ENCODE measurements at regions not wholly inside any gene's neighbourhood (a gene's known extent, or its start where the extent isn't known, plus 50 kb on each side); places are given as distances from the start of the nearest gene placed in this dataset.

DNA sequence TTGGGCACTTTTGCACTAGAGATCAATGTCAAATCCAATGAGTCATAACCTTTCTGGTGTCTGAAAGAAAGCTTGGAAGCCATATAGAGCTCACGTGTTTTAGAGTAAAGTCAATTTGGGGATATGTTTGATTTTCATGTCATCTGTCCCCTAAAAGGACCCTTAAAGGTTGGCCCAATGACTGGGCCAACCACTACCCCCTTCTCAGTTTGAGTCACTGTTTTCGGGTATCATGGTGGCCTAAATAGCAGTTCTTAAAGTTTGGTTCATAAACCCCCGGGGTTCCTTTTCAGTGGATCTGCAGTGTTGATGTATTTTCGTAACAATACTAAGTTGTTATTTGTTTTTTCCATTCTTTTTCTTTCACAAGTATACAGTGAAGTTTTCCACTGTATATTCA, 327.6 kb downstream of the PRL start:
- H3K9me3 ChIP-seq: no peaks in the 10 kb centered on the region
- TF ChIP-seq POLR2AphosphoS5 (IDR thresholded peaks at IDR 0.05) (no peak), POLR2A (IDR thresholded peaks at IDR 0.05) (no peak)
- TF ChIP-seq, protein P1, sequence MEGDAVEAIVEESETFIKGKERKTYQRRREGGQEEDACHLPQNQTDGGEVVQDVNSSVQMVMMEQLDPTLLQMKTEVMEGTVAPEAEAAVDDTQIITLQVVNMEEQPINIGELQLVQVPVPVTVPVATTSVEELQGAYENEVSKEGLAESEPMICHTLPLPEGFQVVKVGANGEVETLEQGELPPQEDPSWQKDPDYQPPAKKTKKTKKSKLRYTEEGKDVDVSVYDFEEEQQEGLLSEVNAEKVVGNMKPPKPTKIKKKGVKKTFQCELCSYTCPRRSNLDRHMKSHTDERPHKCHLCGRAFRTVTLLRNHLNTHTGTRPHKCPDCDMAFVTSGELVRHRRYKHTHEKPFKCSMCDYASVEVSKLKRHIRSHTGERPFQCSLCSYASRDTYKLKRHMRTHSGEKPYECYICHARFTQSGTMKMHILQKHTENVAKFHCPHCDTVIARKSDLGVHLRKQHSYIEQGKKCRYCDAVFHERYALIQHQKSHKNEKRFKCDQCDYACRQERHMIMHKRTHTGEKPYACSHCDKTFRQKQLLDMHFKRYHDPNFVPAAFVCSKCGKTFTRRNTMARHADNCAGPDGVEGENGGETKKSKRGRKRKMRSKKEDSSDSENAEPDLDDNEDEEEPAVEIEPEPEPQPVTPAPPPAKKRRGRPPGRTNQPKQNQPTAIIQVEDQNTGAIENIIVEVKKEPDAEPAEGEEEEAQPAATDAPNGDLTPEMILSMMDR (IDR thresholded peaks at IDR 0.05): no peak
- no peak overlapping the region for H3K27ac ChIP-seq
- H3K4me3 ChIP-seq: no peak overlapping the region
- H3K4me1 ChIP-seq: no peaks in the 10 kb centered on the region
- H3K27me3 ChIP-seq: no peaks in the 10 kb centered on the region
- H3K36me3 ChIP-seq: no peaks in the 10 kb centered on the region
- DNase-seq (ENCODE audit: low spot score in 2 of 2): no peak
- intact Hi-C loops (cut with DNase I; ENCODE audit: low total_unique reads): no loop called here

DNA sequence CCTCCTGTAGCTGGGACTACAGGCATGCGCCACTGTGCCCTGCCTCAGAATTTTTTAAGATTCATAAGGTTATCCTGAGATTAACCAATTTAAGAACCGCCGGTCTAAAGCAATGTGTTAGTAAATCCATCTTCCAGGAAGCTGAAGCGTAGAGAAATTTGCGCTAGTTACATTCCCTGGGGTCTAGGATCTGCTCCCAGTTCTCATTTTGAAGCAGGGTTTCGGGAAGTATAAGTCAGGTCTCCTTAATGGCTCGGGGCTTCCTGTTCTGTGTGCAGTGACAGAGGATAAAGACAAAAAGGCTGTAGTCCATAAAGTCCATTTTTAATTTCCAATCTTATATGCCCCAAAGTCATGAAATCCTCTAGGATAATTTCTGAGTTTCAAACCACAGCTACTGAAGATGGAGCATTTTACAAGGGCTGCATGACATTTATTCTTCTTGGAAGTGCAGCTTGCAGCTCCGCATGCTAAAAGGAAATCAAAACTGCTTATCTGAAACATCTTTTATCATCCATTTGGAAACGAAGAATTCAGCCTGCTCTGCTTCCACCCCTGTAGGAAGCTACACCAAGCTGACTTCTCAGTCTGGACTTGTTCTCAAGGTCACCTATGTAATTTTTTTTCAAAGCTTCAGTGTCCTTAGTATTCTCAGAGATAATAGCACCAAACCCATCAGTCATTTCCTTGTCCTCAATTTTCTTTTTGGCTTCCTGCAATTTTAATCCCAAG, 326.1 kb downstream of the PRL start:
- no peaks in the 10 kb centered on the region for H3K36me3 ChIP-seq
- H3K9me3 ChIP-seq: no peaks in the 10 kb centered on the region
- H3K27me3 ChIP-seq: no peaks in the 10 kb centered on the region
- intact Hi-C loops (cut with DNase I; ENCODE audit: low total_unique reads): no loop called here
- H3K4me1 ChIP-seq: no peaks in the 10 kb centered on the region
- H3K4me3 ChIP-seq: no peak overlapping the region
- no peak overlapping the region for H3K27ac ChIP-seq
- TF ChIP-seq, protein P1 (IDR thresholded peaks at IDR 0.05): no peak
- no peak for DNase-seq (ENCODE audit: low spot score in 2 of 2)

DNA sequence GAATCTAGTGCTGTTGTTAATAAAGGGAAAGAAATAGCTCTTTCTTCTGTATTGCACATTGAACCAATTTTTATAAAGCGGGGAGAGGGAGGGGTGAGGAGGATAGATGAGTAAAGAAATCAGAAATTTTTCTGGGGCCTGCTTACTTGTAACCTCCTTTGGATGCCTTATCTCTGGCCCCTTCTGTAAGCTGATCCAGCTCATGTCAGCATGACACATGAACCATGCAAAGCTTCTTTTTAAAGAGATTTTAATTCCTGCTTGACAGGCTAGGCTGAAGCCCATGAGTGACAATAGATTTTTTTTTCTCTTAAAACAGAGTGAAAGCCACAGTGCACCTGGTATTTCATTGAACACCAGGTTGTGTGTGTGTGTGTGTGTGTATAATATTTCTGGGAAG, 325.3 kb downstream of the PRL start:
- Histone ChIP-seq H3K4me1 (no peaks in the 10 kb centered on the region), H3K27ac (no peak overlapping the region), H3K4me3 (no peak overlapping the region), H3K36me3 (no peaks in the 10 kb centered on the region), H3K27me3 (no peaks in the 10 kb centered on the region), H3K9me3 (no peaks in the 10 kb centered on the region)
- TF ChIP-seq POLR2AphosphoS5 (IDR thresholded peaks at IDR 0.05) (no peak), POLR2A (IDR thresholded peaks at IDR 0.05) (no peak)
- TF ChIP-seq, protein P1 (IDR thresholded peaks at IDR 0.05): no peak
- no peak for DNase-seq (ENCODE audit: low spot score in 2 of 2)
- intact Hi-C loops (cut with DNase I; ENCODE audit: low total_unique reads): no loop called here

DNA sequence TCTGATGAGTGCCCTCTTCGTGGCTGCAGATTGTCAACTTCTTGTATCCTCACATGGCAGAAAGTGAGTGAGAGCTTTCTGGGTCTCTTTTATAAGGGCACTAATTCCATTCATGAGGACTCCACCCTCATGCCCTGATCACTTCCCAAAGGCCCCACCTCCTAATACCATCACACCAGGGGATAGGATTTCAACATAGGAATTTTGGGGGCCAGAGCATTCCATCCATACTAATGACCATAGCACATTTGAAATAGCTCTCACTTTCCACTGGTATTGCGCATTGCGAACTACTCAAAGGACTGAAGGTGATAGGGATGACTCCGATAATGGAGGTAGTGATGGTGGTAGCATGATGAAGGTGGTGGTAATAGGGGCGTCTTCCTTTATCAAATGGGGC, 324.3 kb downstream of the PRL start:
- Histone ChIP-seq H3K27ac (no peak overlapping the region), H3K4me3 (no peak overlapping the region), H3K9me3 (no peaks in the 10 kb centered on the region), H3K27me3 (no peaks in the 10 kb centered on the region), H3K36me3 (no peaks in the 10 kb centered on the region), H3K4me1 (no peaks in the 10 kb centered on the region)
- intact Hi-C loops (cut with DNase I; ENCODE audit: low total_unique reads): no loop called here
- TF ChIP-seq, protein P1 (IDR thresholded peaks at IDR 0.05): no peak
- no peak for TF ChIP-seq POLR2AphosphoS5 (IDR thresholded peaks at IDR 0.05)
- no peak for TF ChIP-seq POLR2A (IDR thresholded peaks at IDR 0.05)
- DNase-seq (ENCODE audit: low spot score in 2 of 2): no peak

DNA sequence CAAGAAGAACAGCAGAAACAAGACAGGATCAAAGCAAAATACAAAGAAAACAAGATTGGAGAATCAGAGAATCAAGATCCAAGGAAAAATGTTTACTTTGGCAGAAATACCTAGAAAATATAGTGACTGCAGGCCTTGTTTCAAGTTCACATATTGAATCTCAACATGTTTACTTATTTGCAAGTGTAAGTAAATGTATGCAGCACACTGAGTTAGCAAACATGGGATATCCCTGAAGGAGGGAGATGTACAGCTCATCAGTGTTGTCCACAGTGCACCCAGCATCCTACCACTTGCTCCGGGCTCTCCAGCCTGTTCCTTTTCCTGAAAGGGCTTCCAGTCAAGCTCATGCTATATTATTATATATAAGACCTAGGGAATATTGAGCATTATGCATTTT, 319.5 kb downstream of the PRL start:
- H3K4me1 ChIP-seq: no peaks in the 10 kb centered on the region
- H3K4me3 ChIP-seq: no peak overlapping the region
- TF ChIP-seq, protein P1 (IDR thresholded peaks at IDR 0.05): no peak
- no peak for TF ChIP-seq POLR2AphosphoS5 (IDR thresholded peaks at IDR 0.05)
- TF ChIP-seq POLR2A (IDR thresholded peaks at IDR 0.05): no peak
- no peaks in the 10 kb centered on the region for H3K27me3 ChIP-seq
- H3K9me3 ChIP-seq: no peaks in the 10 kb centered on the region
- no peak overlapping the region for H3K27ac ChIP-seq
- no peaks in the 10 kb centered on the region for H3K36me3 ChIP-seq
- DNase-seq (ENCODE audit: low spot score in 2 of 2): no peak
- intact Hi-C loops (cut with DNase I; ENCODE audit: low total_unique reads): no loop called here

Measured in breast epithelium (tissue), 4 donors.